WTC11 (cell line): ENCODE measurements at regions not wholly inside any gene's neighbourhood (a gene's known extent, or its start where the extent isn't known, plus 50 kb on each side); places are given as distances from the start of the nearest gene placed in this dataset.

Experiments
- AFF4 ChIP-seq: sonication (generic); formaldehyde crosslinking; IDR thresholded peaks from 2 replicates; pipeline ENCODE4 v1.8.1; 2023; ENCODE audit warnings: mild to moderate bottlenecking, missing genetic modification reagents, borderline replicate concordance
- ARID4B ChIP-seq: sonication (generic); formaldehyde crosslinking; IDR thresholded peaks from 2 replicates; pipeline ENCODE4 v1.8.0; 2023; ENCODE audit warnings: missing genetic modification reagents, mild to moderate bottlenecking, borderline replicate concordance
- ATF3 ChIP-seq: sonication (generic); formaldehyde crosslinking; conservative IDR thresholded peaks from 2 replicates; pipeline ENCODE4 v1.8.1; 2022; ENCODE audit warnings: mild to moderate bottlenecking, missing genetic modification reagents
- CBFB ChIP-seq: sonication (generic); formaldehyde crosslinking; IDR thresholded peaks from 2 replicates; pipeline ENCODE4 v1.8.1; 2022; ENCODE audit warnings: mild to moderate bottlenecking, low read depth, missing genetic modification reagents
- CREB1 ChIP-seq: sonication (generic); formaldehyde crosslinking; IDR thresholded peaks from 2 replicates; pipeline ENCODE4 v1.8.0; 2023; ENCODE audit warnings: mild to moderate bottlenecking, missing genetic modification reagents
- CTCF ChIP-seq: fragments of 200-600 bp; IDR thresholded peaks from 2 replicates; pipeline ENCODE4 v1.8.0; 2022; ENCODE audit warnings: antibody characterized with exemption
- E2F1 ChIP-seq: sonication (generic); formaldehyde crosslinking; IDR thresholded peaks from 2 replicates; pipeline ENCODE4 v1.8.0; 2022; ENCODE audit warnings: mild to moderate bottlenecking, missing genetic modification reagents
- FOXJ3 ChIP-seq: sonication (generic); formaldehyde crosslinking; IDR thresholded peaks from 2 replicates; pipeline ENCODE4 v1.9.0; 2021; ENCODE audit warnings: missing genetic modification reagents, mild to moderate bottlenecking, borderline replicate concordance
- IRF2 ChIP-seq: sonication (generic); formaldehyde crosslinking; IDR thresholded peaks from 2 replicates; pipeline ENCODE4 v1.8.0; 2022; ENCODE audit warnings: low read depth, missing genetic modification reagents, borderline replicate concordance
- MYBL2 ChIP-seq: sonication (generic); formaldehyde crosslinking; IDR thresholded peaks from 2 replicates; pipeline ENCODE4 v1.8.1; 2023; ENCODE audit warnings: mild to moderate bottlenecking, moderate library complexity, missing genetic modification reagents
- NR1H2 ChIP-seq: sonication (generic); formaldehyde crosslinking; IDR thresholded peaks from 2 replicates; pipeline ENCODE4 v1.9.0; 2021; ENCODE audit warnings: mild to moderate bottlenecking, moderate library complexity, missing genetic modification reagents
- STAT6 ChIP-seq: sonication (generic); formaldehyde crosslinking; conservative IDR thresholded peaks from 2 replicates; pipeline ENCODE4 v1.8.1; 2023; ENCODE audit warnings: mild to moderate bottlenecking, low read depth, missing genetic modification reagents, moderate library complexity

GRCh38 chr1:73180397-73181189, 898.3 kb upstream of the NEGR1 start:
- TF ChIP-seq NR1H2 (CRISPR knock-in tag) (no peak), IRF2 (CRISPR knock-in tag) (no peak), CREB1 (CRISPR knock-in tag) (no peak), AFF4 (CRISPR knock-in tag) (no peak), FOXJ3 (CRISPR knock-in tag) (no peak), CTCF (no peak), ARID4B (CRISPR knock-in tag) (no peak), CBFB (CRISPR knock-in tag) (no peak), E2F1 (CRISPR knock-in tag) (no peak), ATF3 (CRISPR knock-in tag) (no peak), MYBL2 (CRISPR knock-in tag) (no peak), STAT6 (no peak)
